Right lobe of liver (tissue), 6 donors: ENCODE measurements at regions not wholly inside any gene's neighbourhood (a gene's known extent, or its start where the extent isn't known, plus 50 kb on each side); places are given as distances from the start of the nearest gene placed in this dataset.
"Not testable (repeated sequence)": the region's sequence is repeated elsewhere in the genome, so short reads cannot be mapped to it uniquely, and the experiment has no call there.

Source experiments
- ATAC-seq, 4 donors: fragments of 200-7000 bp; cut with Tn5 transposase; one replicate each; pipeline ENCODE4 v1.9.1; 2020; ENCODE audit warnings: mild to moderate bottlenecking in 4 of 4, moderate library complexity in 4 of 4
- DNase-seq, 3 donors: peaks; one replicate each; pipeline ENCODE4 v3.0.0-alpha.2; 2020
- H3K27ac ChIP-seq, 3 donors: fragments of 200-600 bp; one replicate each; pipeline ENCODE4 v1.8.0; 2022
- H3K27me3 ChIP-seq, 2 donors: fragments of 200-600 bp; one replicate each; pipeline ENCODE4 v1.8.0; 2022
- H3K36me3 ChIP-seq, 4 donors: fragments of 200-600 bp; sonication (generic) in 1 of 4; one replicate each; pipeline versions ENCODE4 v1.5.1 to v1.8.0; 2017 to 2022; ENCODE audit warnings: control low read depth in 1 of 4
- H3K4me1 ChIP-seq, 4 donors: fragments of 200-600 bp; sonication (generic) in 1 of 4; one replicate each; pipeline versions ENCODE4 v1.5.1 to v1.8.0; 2017 to 2022; ENCODE audit warnings: control low read depth in 1 of 4
- H3K4me3 ChIP-seq, 3 donors: fragments of 200-600 bp; one replicate each; pipeline ENCODE4 v1.8.0; 2022
- H3K9me3 ChIP-seq, 4 donors: fragments of 200-600 bp; sonication (generic) in 1 of 4; one replicate each; pipeline versions ENCODE4 v1.5.1 to v1.8.0; 2017 to 2022; ENCODE audit warnings: control low read depth in 1 of 4
- POLR2A ChIP-seq: fragments of 450-650 bp; IDR thresholded peaks from one replicate; pipeline ENCODE4 v1.6.1; 2017; ENCODE audit warnings: antibody characterized with exemption, mild to moderate bottlenecking
- WGBS: methylation state at CpG from one replicate; pipeline ENCODE4 v1.1.6; 2018; ENCODE audit warnings: low coverage, low lambda C conversion rate; ENCODE audit not compliant: insufficient coverage; ENCODE audit errors: missing lambda C conversion rate; 5-methylcytosine and 5-hydroxymethylcytosine counted together
- intact Hi-C, 2 donors: fragments of 100-400 bp; cut with DNase I; formaldehyde crosslinking; loops; one replicate each; pipeline versions ENCODE4 v1.11.2 to v1.14.1; 2022
- TF ChIP-seq, protein P1 (sequence below), 4 donors: fragments of 200-600 bp in 3 of 4; fragments of 450-650 bp in 1 of 4; IDR thresholded peaks; one replicate each; pipeline versions ENCODE4 v1.5.1 to v1.8.0; 2016 to 2022; ENCODE audit warnings: antibody characterized with exemption in 4 of 4, mild to moderate bottlenecking in 2 of 4
- donor health status: DM: no; HTN: yes; CAD: no.
- donor health status: DM: no; HTN: no; CAD: no.
- donor health status: DM: no; HTN: no; CAD: no.
- donor health status: DM: no; HTN: yes; CAD: no.
- donor health status: DM: no; HTN: yes; CAD: no.

DNA sequence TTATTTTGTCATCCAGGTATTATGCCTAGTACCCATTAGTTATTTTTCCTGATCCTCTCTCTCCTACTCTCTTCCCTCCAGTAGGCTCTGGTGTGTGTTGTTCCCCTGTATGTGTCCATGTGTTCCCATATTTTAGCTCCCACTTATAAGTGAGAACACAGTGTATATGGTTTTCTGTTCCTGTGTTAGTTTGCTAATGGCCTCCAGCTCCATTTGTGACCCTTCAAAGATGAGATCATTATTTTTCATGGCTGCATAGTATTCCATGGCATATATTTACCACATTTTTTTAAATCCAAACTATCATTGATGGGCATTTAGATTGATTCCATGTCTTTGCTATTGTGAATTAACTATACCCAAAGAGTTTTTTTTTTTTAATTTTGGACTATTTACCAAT, 1675.7 kb upstream of the B3GALT2 start:
- H3K27me3 ChIP-seq, result no peaks in the 10 kb centered on the region
- intact Hi-C loops, result no loop called here
- no peaks in the 10 kb centered on the region for H3K9me3 ChIP-seq
- H3K27ac ChIP-seq, result no peak overlapping the region
- TF ChIP-seq, protein P1, sequence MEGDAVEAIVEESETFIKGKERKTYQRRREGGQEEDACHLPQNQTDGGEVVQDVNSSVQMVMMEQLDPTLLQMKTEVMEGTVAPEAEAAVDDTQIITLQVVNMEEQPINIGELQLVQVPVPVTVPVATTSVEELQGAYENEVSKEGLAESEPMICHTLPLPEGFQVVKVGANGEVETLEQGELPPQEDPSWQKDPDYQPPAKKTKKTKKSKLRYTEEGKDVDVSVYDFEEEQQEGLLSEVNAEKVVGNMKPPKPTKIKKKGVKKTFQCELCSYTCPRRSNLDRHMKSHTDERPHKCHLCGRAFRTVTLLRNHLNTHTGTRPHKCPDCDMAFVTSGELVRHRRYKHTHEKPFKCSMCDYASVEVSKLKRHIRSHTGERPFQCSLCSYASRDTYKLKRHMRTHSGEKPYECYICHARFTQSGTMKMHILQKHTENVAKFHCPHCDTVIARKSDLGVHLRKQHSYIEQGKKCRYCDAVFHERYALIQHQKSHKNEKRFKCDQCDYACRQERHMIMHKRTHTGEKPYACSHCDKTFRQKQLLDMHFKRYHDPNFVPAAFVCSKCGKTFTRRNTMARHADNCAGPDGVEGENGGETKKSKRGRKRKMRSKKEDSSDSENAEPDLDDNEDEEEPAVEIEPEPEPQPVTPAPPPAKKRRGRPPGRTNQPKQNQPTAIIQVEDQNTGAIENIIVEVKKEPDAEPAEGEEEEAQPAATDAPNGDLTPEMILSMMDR (IDR thresholded peaks at IDR 0.05), result no peak
- no peak for TF ChIP-seq POLR2A
- no peaks in the 10 kb centered on the region for H3K4me1 ChIP-seq
- no peak overlapping the region for H3K4me3 ChIP-seq
- DNase-seq (no peak), ATAC-seq (no peak)
- no peaks in the 10 kb centered on the region for H3K36me3 ChIP-seq

DNA sequence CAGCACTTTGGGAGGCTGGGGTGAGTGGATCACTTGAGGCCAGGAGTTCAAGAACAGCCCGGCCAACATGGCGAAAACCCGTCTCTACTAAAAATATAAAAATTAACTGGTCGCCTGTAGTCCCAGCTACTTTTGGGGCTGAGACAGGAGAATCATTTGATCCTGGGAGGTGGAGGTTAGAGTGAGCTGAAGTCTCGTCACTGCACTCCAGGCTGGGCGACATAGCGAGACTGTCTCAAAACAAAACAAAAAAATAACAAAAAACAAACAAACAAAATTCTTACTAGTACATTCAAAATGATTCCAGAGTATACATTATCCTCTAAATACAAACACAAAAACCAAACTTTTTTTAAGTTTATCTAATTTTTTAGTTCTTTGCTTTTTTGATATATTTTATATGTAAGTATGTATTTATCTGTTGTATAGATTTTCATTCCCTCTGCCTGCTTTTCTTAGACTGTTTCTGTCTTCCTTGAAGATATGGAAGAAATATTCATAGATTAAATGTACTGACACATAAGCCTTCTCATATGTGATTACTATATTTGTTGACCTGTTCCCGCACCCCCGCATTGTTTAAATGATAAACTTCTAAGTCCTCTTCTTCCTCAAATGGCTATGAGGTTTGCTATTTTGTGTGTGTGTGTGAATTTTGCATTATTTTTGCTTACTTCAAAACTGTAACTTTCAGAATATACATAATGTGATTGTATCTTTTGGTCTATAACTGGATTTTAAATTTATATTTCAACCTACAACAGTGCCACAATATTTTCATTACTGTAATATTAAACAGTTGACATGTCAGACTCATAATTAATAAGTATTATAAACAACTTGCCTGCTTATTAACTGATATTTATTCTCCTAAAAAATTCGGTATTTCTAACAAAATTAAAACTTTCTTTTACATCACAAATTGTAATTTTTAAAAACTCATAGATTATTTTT, 1674.1 kb upstream of the B3GALT2 start:
- WGBS, result 68% methylated on average over 7 of the region's 10 CpGs
- TF ChIP-seq, protein P1 (IDR thresholded peaks at IDR 0.05), result no peak
- no peak for TF ChIP-seq POLR2A

DNA sequence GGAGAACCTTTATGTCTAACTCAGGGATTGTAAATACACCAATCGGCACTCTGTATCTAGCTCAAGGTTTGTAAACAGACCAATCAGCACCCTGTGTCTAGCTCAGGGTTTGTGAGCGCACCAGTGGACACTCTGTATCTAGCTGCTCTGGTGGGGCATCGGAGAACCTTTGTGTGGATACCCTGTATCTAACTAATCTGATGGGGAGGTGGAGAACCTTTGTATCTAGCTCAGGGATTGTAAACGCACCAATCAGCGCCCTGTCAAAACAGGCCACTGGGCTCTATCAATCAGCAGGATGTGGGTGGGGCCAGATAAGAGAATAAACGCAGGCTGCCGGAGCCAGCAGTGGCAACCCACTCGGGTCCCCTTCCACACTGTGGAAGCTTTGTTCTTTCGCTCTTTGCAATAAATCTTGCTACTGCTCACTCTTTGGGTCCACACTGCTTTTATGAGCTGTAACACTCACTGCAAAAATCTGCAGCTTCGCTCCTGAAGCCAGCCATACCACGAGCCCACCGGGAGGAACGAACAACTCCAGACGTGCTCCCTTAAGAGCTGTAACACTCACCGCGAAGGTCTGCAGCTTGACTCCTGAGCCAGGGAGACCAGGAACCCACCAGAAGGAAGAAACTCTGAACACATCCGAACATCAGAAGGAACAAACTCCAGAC, 1673.2 kb upstream of the B3GALT2 start:
- H3K9me3 ChIP-seq, H3K27me3 ChIP-seq, ATAC-seq, intact Hi-C loops, H3K4me3 ChIP-seq, DNase-seq, H3K36me3 ChIP-seq, H3K4me1 ChIP-seq, H3K27ac ChIP-seq: not testable (repeated sequence)
- WGBS, result 85% methylated on average over 2 of the region's 17 CpGs

More for the DNA sequence above, 1674.1 kb upstream of the B3GALT2 start:
- H3K27me3 ChIP-seq, result no peaks in the 10 kb centered on the region
- no peak overlapping the region for H3K27ac ChIP-seq
- H3K4me1 ChIP-seq, result no peaks in the 10 kb centered on the region
- H3K4me3 ChIP-seq, result no peak overlapping the region
- no peaks in the 10 kb centered on the region for H3K9me3 ChIP-seq
- DNase-seq, result no peak
- no peak for ATAC-seq
- no peaks in the 10 kb centered on the region for H3K36me3 ChIP-seq
- intact Hi-C loops, result no loop called here

DNA sequence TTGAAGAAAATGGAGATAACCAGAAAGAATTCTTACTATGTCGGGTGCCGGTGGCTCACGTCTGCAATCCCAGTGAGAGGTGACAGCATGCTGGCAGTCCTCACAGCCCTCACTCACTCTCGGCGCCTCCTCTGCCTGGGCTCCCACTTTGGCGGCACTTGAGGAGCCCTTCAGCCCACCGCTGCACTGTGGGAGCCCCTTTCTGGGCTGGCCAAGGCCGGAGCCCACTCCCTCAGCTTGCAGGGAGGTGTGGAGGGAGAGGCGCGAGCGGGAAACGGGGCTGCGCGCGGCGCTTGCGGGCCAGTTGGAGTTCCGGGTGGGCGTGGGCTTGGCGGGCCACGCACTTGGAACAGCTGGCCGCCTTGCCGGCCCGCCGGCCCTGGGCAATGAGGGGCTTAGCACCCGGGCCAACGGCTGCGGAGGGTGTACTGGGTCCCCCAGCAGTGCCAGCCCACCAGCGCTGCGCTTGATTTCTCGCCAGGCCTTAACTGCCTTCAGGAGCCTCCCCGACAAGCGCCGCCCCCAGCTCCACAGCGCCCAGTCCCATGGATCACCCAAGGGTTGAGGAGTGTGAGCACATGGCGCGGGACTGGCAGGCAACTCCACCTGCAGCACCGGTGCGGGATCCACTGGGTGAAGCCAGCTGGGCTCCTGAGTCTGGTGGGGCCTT, 1672.5 kb upstream of the B3GALT2 start:
- H3K4me1 ChIP-seq, DNase-seq, ATAC-seq, intact Hi-C loops, H3K9me3 ChIP-seq, H3K4me3 ChIP-seq, H3K27me3 ChIP-seq, H3K36me3 ChIP-seq, H3K27ac ChIP-seq: not testable (repeated sequence)
- WGBS, result no CpG with 5 or more reads among the region's 39 CpGs

DNA sequence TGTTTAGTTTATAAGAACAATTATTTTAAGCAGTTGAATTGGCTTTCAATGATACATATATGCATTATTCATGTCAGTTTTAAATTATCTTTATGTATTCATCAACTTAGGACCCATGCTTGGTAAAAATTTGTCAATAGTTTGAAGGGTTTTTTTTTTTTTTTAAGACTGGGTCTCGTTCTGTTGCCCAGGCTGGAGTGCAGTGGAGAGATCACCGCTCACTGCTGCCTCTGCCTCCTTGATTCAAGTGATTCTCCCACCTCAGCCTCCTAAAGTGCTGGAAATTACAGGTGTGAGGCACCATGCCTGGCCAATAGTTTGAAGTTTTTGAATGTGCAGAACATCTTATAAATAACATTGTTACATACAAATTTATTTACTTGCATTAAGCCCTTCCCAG, 1671.0 kb upstream of the B3GALT2 start:
- no peak for TF ChIP-seq POLR2A
- TF ChIP-seq, protein P1 (IDR thresholded peaks at IDR 0.05), result no peak
- WGBS, result 77% methylated on average over 2 of the region's 2 CpGs

More for the DNA sequence above, 1671.0 kb upstream of the B3GALT2 start:
- ATAC-seq, result no peak
- Histone ChIP-seq H3K27me3 (no peaks in the 10 kb centered on the region), H3K9me3 (no peaks in the 10 kb centered on the region), H3K27ac (no peak overlapping the region), H3K4me3 (no peak overlapping the region), H3K36me3 (no peaks in the 10 kb centered on the region), H3K4me1 (no peaks in the 10 kb centered on the region)
- intact Hi-C loops, result no loop called here
- no peak for DNase-seq
